OCI-LY3 (cell line): ENCODE measurements at regions not wholly inside any gene's neighbourhood (a gene's known extent, or its start where the extent isn't known, plus 50 kb on each side); places are given as distances from the start of the nearest gene placed in this dataset.

Experiments
- CTCF ChIP-seq: fragments of 200-600, 300-600 bp; sonication (generic); IDR thresholded peaks from 2 replicates; pipeline ENCODE4 v1.5.1; 2014; ENCODE audit warnings: antibody characterized with exemption, low read length, low read depth
- EZH2phosphoT487 ChIP-seq: fragments of 200-600 bp; shearing (Covaris generic); IDR thresholded peaks from 2 replicates; pipeline ENCODE4 v1.6.1; 2018; ENCODE audit warnings: antibody characterized with exemption, mixed run types, low read depth

- no peak for TF ChIP-seq CTCF
- TF ChIP-seq EZH2phosphoT487: no peak
Measured at GRCh38 chr2:81327911-81328310, 1023.4 kb upstream of the LRRTM1 start.
